NCI-H526 treated with DMSO at 0.1 percent for 48 hours (cell line): ENCODE measurements at regions not wholly inside any gene's neighbourhood (a gene's known extent, or its start where the extent isn't known, plus 50 kb on each side); places are given as distances from the start of the nearest gene placed in this dataset.

Source experiments
- DNase-seq: peaks from one replicate; lab custom pipeline; 2025; lab: John Stamatoyannopoulos, UW

DNA sequence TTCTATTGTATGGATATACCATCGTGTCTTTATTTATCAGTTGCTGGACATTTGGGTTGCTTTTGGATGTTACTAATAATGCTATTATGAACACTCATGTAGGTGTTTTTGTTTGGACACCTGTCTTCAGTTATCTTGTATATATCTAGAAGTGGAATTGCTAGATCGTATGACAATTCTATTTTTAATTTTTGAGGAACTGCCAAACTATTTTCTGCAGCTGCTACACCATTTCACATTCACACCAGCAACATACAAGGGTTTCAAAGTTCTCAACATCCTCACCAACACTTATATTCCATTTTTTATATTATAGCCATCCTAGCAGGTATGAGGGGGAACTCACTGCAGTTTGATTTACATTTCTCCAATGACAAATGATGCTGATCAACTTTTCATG is 324.6 kb downstream of the CAAP1 start:
- no peak for DNase-seq

- no peak for DNase-seq
These were observed 326.5 kb downstream of the CAAP1 start for GRCh38 chr9:26566141-26566540.

GRCh38 chr9:26565118-26565517 is 327.5 kb downstream of the CAAP1 start:
- no peak for DNase-seq

GRCh38 chr9:26562338-26562737 is 330.3 kb downstream of the CAAP1 start:
- DNase-seq, result no peak

DNA sequence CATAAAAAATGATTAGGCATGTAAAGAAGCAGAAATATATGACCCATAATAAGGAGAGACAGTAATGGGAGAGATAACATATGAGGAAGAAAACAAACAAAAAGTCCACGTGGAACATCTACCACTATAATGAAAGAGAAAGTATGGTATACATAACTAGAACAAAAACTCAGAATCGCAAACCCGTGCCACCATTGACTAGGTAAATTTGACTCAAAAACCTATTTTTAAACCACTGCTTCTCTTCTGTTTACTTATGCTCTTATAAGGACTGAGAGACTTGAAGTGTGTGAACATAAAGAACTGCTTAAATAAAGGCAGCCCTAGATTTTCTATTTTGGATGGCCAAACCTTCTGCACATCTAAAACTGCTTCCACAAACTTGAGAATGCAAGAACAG is 330.7 kb downstream of the CAAP1 start:
- DNase-seq, result no peak

DNA sequence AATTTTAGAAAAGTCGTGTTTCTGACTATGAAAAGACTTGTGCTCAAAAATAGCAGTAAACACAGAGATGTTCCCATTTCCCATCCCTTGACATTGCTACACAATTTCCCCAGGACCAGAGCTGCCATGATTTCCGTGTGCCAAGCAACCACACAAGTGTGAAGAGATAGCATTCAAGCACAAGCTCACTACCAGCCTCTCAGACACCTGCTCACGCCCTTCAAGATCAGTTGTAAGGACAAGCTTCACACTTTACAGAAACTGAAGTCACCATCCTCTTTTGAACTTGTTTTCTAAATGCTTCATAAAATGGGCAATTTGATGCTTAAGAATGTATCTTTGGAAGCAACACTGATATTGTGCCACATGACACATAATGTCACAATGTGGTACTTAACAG is 333.1 kb downstream of the CAAP1 start:
- DNase-seq, result no peak

GRCh38 chr9:26551971-26552370 is 340.6 kb downstream of the CAAP1 start:
- DNase-seq, result no peak

- DNase-seq, result no peak
These were observed 341.2 kb downstream of the CAAP1 start for GRCh38 chr9:26551451-26551850.

- no peak for DNase-seq
These were observed 343.8 kb downstream of the CAAP1 start for GRCh38 chr9:26548781-26549290.

DNA sequence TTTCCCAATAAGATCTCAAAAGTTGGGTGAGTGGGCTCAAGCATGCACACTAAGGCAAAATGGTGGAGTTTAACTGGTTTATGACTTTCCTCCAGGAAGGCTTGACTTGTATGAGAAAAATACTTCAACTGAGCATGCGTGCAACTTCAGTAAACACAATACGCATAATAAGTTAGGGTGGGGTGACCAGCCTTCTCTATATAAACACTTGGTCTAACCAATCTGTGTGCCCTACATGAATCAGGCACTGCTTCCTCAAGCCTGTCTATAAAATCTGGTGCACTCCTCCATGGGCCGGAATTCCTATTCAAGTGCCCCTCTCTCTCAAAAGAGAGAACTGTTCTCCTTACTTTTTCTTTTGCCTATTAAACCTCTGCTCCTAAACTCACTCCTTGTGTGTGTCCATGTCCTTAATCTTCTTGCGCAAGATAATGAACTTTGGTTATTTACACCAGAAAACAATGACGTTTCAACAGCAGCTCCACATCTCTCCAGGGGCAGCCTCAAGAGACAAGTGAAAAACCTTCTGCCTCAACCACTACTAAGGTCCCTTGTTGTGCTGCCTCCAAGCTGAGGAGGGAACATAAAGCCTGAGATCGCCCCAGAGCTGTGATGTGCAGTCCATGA is 352.6 kb downstream of the CAAP1 start:
- DNase-seq, result no peak

DNA sequence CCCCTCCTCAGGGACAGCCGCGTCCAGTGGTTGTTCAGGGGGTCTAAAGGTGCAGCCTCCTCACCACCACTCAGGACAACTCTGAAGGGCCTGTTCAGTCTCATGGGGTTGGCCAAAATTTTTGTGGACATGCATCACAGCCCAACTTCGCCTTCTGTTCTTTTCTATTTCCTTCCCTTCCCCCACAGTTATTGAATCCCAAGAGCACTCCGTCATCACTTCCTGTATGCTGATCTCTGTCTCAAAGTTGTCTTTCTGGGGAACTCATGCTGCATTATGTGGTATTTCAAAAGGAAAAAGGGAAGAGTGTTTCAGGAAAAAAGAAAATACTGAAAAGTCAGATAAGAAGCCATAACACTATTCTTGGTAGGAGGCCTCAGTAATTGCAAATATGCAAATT is 355.4 kb downstream of the CAAP1 start:
- DNase-seq, result no peak

GRCh38 chr9:26535151-26535550 is 357.5 kb downstream of the CAAP1 start:
- no peak for DNase-seq

DNA sequence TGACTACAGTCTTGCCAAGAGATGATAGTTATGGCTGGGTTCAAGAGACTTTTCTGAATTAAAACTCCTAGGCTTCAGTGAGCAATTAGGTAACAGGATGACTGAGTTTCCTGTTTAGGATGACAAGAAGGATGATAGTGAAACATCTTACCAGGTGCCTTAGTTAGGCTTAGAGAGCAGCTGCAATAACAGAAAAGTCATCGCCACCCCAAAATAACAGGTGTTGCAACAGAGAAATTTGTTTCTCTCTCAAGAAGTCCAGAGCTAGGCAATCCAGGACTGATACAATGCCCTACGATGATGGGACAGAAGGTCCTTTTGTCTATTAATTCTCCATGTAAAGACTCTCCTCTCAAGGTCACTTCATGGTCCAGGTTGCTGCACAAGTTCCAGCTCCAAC is 361.8 kb downstream of the CAAP1 start:
- DNase-seq, result no peak

GRCh38 chr9:26527931-26528330 is 364.7 kb downstream of the CAAP1 start:
- no peak for DNase-seq

DNA sequence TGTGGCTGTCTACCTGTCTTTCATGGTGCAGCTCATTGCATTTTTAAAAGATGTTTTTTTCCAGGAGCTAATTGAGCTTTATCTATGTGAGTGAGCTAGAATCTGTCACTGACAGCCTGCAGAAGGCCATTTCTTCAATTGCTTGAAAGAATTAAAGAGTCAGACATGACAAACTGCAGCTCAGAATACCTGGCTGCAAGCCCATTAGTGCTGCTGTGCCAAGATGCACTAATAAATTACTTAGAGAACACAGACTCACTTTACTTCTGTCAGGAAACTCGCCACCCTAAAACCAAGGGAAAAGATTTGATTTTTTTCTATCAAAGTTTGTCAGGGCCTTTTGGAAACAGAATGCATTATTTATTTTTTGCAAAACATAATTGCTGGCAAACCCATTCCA is 368.3 kb downstream of the CAAP1 start:
- no peak for DNase-seq

- no peak for DNase-seq
These were observed 369.0 kb downstream of the CAAP1 start for GRCh38 chr9:26523577-26523976.

DNA sequence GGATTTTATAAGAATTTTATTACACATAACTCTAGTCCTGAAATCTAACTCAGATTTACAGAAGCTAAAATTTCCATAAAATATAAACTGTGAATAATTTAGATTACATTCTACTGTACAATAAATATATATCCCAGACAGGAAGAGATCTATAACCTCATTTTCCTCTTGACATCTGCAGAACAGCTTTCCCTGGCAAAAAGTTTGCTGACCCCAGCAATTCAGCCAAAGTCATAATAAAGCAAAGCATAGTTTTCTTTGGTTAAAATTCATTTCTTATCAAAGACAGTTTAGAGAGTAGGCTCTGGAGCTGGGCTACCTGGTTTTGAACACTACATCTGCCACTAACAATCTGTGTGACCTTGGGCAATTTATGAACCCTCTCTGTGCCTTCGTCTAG is 372.5 kb downstream of the CAAP1 start:
- DNase-seq, result no peak

DNA sequence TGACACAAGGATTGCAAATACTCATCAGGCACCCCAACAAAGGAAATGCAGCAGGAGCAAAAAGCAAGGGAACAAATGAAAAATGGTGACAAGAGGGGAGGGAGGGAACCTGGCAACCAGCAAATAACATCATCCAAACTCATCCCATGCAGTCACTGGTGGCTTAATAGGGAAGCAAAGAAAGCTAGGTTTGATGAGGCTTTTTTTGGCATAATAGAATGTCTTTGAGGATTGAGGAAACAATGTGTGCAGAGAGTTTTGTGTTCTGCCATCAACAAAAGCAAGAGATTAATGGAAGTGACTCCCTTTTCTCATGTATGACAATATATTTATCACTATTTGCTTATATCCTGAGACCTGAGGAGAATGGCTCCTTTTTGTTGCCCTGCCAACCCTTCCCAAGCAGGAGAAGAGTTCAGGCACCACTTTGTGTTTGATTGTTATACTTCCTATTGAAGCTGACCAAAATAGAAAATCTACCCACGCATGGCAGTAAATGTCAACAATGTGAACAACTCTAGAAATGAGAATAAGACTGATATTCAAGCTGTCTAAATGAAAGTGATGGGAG is 375.7 kb downstream of the CAAP1 start:
- no peak for DNase-seq

DNA sequence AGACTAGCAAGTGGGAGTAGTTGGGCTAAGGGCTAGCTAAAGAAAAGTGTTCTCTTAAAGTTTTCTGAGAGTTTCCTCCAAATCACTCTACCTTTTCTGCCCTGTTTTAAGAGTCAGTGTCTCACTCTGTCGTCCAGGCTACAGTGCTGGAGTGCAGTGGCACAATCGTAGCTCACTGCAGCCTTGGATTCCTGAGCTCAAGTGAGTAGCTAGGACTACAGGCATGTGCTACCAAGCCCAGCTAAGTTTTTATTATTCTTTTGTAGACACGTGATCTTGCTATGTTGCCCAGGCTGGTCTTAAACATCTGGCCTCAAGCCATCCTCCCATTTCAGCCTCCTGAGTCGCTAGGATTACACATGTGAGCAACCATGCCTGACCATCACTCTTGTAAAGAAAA is 378.9 kb downstream of the CAAP1 start:
- no peak for DNase-seq

GRCh38 chr9:26510137-26510536 is 382.5 kb downstream of the CAAP1 start:
- no peak for DNase-seq

GRCh38 chr9:26508897-26509296 is 383.7 kb downstream of the CAAP1 start:
- DNase-seq, result no peak

DNA sequence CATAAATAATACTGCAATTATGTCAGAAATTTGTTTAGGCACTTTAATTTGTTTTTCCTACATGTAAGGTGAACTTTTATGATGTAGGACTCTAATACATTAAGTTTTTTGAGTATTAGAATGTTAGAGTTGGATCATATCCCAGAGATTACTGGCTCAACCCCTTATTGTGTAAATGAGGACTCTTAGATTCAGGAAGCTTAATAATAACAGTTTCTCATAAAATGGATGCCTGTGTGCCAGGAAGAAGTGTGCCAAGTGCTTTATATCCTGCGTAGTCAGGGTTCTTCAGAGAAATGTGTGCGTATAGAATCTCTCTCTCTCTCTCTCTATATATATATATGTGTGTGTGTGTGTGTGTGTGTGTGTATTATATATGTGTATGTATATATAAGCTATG is 388.5 kb downstream of the CAAP1 start:
- no peak for DNase-seq

DNA sequence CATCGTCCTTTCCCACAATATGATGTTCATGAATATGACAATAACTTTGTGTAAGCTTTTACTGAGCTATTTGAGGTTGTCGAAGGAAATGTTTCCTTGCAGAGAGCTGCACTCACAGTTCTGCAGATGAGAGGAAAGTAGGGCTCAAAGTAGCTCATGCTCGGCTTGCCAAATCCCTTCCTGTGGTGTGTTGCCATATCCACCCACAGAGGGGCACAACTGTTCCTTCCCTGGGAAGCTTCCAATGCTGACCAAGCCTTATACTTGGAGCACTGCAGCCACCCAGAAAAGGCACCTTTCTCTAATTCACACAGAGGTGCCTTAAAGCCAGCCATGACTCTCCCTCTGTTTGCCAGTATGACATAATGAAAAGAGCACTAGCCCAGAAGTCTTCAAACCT is 390.3 kb downstream of the CAAP1 start:
- DNase-seq, result no peak

DNA sequence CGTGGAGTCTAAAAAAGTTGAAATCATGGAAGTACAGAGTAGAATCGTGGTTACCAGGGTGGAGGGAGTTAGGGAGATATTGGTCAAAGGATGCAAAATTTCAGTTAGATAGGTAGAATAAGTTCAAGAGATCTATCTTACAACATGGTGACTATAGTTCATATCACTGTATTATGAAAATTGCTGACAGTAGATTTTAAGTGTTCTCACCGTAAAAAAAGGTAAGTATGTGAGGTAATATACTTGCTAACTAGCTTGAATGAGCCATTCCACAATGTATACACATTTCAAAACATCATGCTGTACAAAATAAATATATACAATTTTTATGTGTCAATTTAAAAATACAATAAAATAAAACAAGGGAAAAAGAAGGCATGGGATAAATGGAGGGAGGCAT is 392.1 kb downstream of the CAAP1 start:
- DNase-seq, result no peak
